ENCODE measurements at regions not wholly inside any gene's neighbourhood (a gene's known extent, or its start where the extent isn't known, plus 50 kb on each side); places are given as distances from the start of the nearest gene placed in this dataset.

- ChIA-PET POLR2A (no interaction called here), CTCF (no interaction called here)
- no peak overlapping the region for H3K4me3 ChIP-seq (ENCODE audit: low read depth, low read length)
- TF ChIP-seq CTCF (IDR thresholded peaks at IDR 0.05; ENCODE audit: insufficient read depth, low read length, missing control alignments) = no peak
- DNase-seq (ENCODE audit: low read depth, low spot score) = no peak
These were observed 786.6 kb upstream of the ID2 start for GRCh38 chr2:7895289-7895688.

- ChIA-PET POLR2A (no interaction called here), CTCF (no interaction called here)
- no peak for DNase-seq (ENCODE audit: low read depth, low spot score)
- no peak for TF ChIP-seq CTCF (IDR thresholded peaks at IDR 0.05; ENCODE audit: insufficient read depth, low read length, missing control alignments)
- no peak overlapping the region for H3K4me3 ChIP-seq (ENCODE audit: low read depth, low read length)
These were observed 784.8 kb upstream of the ID2 start for GRCh38 chr2:7896940-7897487.

- no peak overlapping the region for H3K4me3 ChIP-seq (ENCODE audit: low read depth, low read length)
- ChIA-PET POLR2A (no interaction called here), CTCF (no interaction called here)
- DNase-seq (ENCODE audit: low read depth, low spot score) = no peak
- no peak for TF ChIP-seq CTCF (IDR thresholded peaks at IDR 0.05; ENCODE audit: insufficient read depth, low read length, missing control alignments)
These were observed 782.6 kb upstream of the ID2 start for GRCh38 chr2:7899241-7899640.

GRCh38 chr2:7899923-7900322 lies 781.9 kb upstream of the ID2 start:
- no peak for TF ChIP-seq CTCF (IDR thresholded peaks at IDR 0.05; ENCODE audit: insufficient read depth, low read length, missing control alignments)
- CTCF ChIA-PET = no interaction called here
- POLR2A ChIA-PET = no interaction called here
- no peak overlapping the region for H3K4me3 ChIP-seq (ENCODE audit: low read depth, low read length)
- no peak for DNase-seq (ENCODE audit: low read depth, low spot score)

GRCh38 chr2:7900593-7900992 lies 781.3 kb upstream of the ID2 start:
- CTCF ChIA-PET = no interaction called here
- no peak for DNase-seq (ENCODE audit: low read depth, low spot score)
- POLR2A ChIA-PET = no interaction called here
- H3K4me3 ChIP-seq (ENCODE audit: low read depth, low read length) = no peak overlapping the region
- no peak for TF ChIP-seq CTCF (IDR thresholded peaks at IDR 0.05; ENCODE audit: insufficient read depth, low read length, missing control alignments)

- CTCF ChIA-PET = no interaction called here
- no peak overlapping the region for H3K4me3 ChIP-seq (ENCODE audit: low read depth, low read length)
- TF ChIP-seq CTCF (IDR thresholded peaks at IDR 0.05; ENCODE audit: insufficient read depth, low read length, missing control alignments) = no peak
- POLR2A ChIA-PET = no interaction called here
- DNase-seq (ENCODE audit: low read depth, low spot score) = no peak
These were observed 779.5 kb upstream of the ID2 start for GRCh38 chr2:7902251-7902765.
